Lung (tissue), 11 donors: ENCODE measurements at regions not wholly inside any gene's neighbourhood (a gene's known extent, or its start where the extent isn't known, plus 50 kb on each side); places are given as distances from the start of the nearest gene placed in this dataset.

Experiments
- ATAC-seq: fragments of 200-7000 bp; cut with Tn5 transposase; one replicate; pipeline ENCODE4 v1.9.1; 2020; ENCODE audit warnings: moderate number of reproducible peaks; ENCODE audit not compliant: insufficient read depth, low FRiP score
- DNase-seq, 3 donors: peaks; one replicate each; pipeline ENCODE4 v3.0.0-alpha.2; 2013 to 2017
- H3K27ac ChIP-seq, 2 donors: one replicate each; pipeline ENCODE4 v1.5.1; 2013; ENCODE audit warnings: mild to moderate bottlenecking in 2 of 2, moderate library complexity in 2 of 2, control low read depth in 1 of 2, inconsistent platforms in 1 of 2, low read depth in 1 of 2, low read length in 1 of 2
- H3K27me3 ChIP-seq, 3 donors: one replicate each; pipeline ENCODE4 v1.5.1; 2013; ENCODE audit warnings: low read length in 2 of 3; ENCODE audit not compliant: control insufficient read depth in 3 of 3, insufficient read depth in 3 of 3
- H3K36me3 ChIP-seq, 4 donors: one replicate each; pipeline ENCODE4 v1.5.1; 2013; ENCODE audit warnings: low read length in 4 of 4, mild to moderate bottlenecking in 1 of 4, moderate library complexity in 1 of 4; ENCODE audit not compliant: control insufficient read depth in 4 of 4, insufficient read depth in 4 of 4
- H3K4me1 ChIP-seq, 5 donors: one replicate each; pipeline ENCODE4 v1.5.1; 2013; ENCODE audit warnings: low read length in 5 of 5, mild to moderate bottlenecking in 2 of 5, moderate library complexity in 1 of 5; ENCODE audit not compliant: control insufficient read depth in 5 of 5, insufficient read depth in 5 of 5
- H3K4me3 ChIP-seq: one replicate; pipeline ENCODE4 v1.5.1; 2013; ENCODE audit warnings: mild to moderate bottlenecking, control low read depth, moderate library complexity
- H3K9ac ChIP-seq, 2 donors: one replicate each; pipeline ENCODE4 v1.5.1; 2013; ENCODE audit warnings: low read length in 2 of 2, control low read depth in 1 of 2; ENCODE audit not compliant: insufficient read depth in 1 of 2
- H3K9me3 ChIP-seq, 4 donors: one replicate each; pipeline ENCODE4 v1.5.1; 2013; ENCODE audit warnings: low read length in 3 of 4, mild to moderate bottlenecking in 1 of 4, moderate library complexity in 1 of 4; ENCODE audit not compliant: control insufficient read depth in 4 of 4, insufficient read depth in 3 of 4
- CTCF ChIP-seq: IDR thresholded peaks from 2 replicates; pipeline ENCODE4 v1.5.1; 2012; ENCODE audit warnings: mild to moderate bottlenecking; ENCODE audit errors: control extremely low read depth, extremely low read depth
- WGBS, 2 donors: extraction: QIAGEN DNeasy Blood & Tissue Kit; methylation state at CpG; one replicate each; pipeline ENCODE4 v1.1.7; 2013; 5-methylcytosine and 5-hydroxymethylcytosine counted together
- donor health status: control.
- donor health status: control.
- donor health status: Bipolar disorder and iron deficiency.
- donor health status: healthy.
- donor health status: DM: yes; HTN: yes; CAD: no.

GRCh38 chr6:67369679-67370078 lies 1265.4 kb upstream of the ADGRB3 start:
- Histone ChIP-seq H3K4me1 (no peaks in the 10 kb centered on the region), H3K36me3 (no peaks in the 10 kb centered on the region), H3K4me3 (no peak overlapping the region), H3K9ac (no peak overlapping the region), H3K9me3 (peaks cover 0 to 2% (median 0%) of the 10 kb centered on the region in 4 donors), H3K27ac (no peak overlapping the region), H3K27me3 (no peaks in the 10 kb centered on the region)
- ATAC-seq (no peak), DNase-seq (no peak)
- no peak for TF ChIP-seq CTCF
- WGBS, 2 donors = 57 to 81% methylated on average over 1 of the region's 1 CpG

GRCh38 chr6:67362976-67363375 lies 1272.1 kb upstream of the ADGRB3 start:
- ATAC-seq (no peak), DNase-seq (no peak)
- Histone ChIP-seq H3K27ac (no peak overlapping the region), H3K9ac (no peak overlapping the region), H3K9me3 (no peaks in the 10 kb centered on the region), H3K36me3 (no peaks in the 10 kb centered on the region), H3K27me3 (no peaks in the 10 kb centered on the region), H3K4me1 (no peaks in the 10 kb centered on the region), H3K4me3 (no peak overlapping the region)
- 84% methylated on average over 5 of the region's 5 CpGs for WGBS, 2 donors
- TF ChIP-seq CTCF = no peak

DNA sequence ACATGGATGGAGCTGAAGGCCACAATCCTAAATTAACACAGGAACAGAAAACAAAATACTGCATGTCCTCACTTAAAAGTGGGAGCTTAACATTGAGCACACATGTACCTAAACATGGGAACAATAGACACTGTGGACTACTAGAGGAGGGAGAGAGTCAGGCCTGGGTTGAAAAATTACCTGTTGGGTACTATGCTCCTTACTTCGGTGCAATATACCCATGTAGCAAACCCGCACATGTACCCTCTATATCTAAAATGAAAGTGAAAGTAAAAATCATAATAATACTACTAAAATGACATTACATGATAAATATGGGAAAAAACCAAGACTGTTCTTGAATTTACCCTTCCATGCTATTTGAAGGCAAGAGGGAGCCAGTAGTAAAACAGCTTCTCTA lies 1273.8 kb upstream of the ADGRB3 start:
- WGBS, 2 donors = 92 to 94% methylated on average over 2 of the region's 2 CpGs
- Histone ChIP-seq H3K9ac (no peak overlapping the region), H3K4me1 (no peaks in the 10 kb centered on the region), H3K36me3 (no peaks in the 10 kb centered on the region), H3K27me3 (no peaks in the 10 kb centered on the region), H3K27ac (no peak overlapping the region), H3K4me3 (no peak overlapping the region), H3K9me3 (no peaks in the 10 kb centered on the region)
- no peak for ATAC-seq
- no peak for DNase-seq
- no peak for TF ChIP-seq CTCF

- WGBS, 2 donors = 89 to 92% methylated on average over 3 of the region's 3 CpGs
- Histone ChIP-seq H3K9ac (no peak overlapping the region), H3K36me3 (no peaks in the 10 kb centered on the region), H3K4me1 (no peaks in the 10 kb centered on the region), H3K4me3 (no peak overlapping the region), H3K27ac (no peak overlapping the region), H3K9me3 (no peaks in the 10 kb centered on the region), H3K27me3 (no peaks in the 10 kb centered on the region)
- no peak for ATAC-seq
- DNase-seq = no peak
- TF ChIP-seq CTCF = no peak
Measured at GRCh38 chr6:67358241-67358640, 1276.8 kb upstream of the ADGRB3 start.
